ENCODE measurements at regions not wholly inside any gene's neighbourhood (a gene's known extent, or its start where the extent isn't known, plus 50 kb on each side); places are given as distances from the start of the nearest gene placed in this dataset.

DNA sequence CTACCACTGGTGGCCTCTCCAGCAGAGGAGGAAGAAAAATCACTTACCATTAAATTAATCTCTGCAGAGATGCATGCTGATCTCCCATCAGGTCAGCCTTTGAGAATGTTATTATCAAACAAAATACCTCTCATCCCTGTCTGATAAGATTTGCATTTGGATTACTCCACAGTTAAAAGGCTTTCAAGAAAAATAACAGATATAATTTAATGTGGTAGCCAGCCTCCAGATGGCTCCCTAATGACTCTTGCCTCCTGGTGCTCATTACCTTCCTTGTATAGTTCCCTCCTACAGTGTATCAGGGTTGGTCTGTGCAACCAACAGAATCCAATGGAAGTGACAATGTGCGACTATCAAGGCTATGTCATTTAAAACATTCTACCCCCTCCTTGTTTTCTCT, 63.6 kb upstream of the TNPO1 start:
- TF ChIP-seq SMC3 (IDR thresholded peaks at IDR 0.05; ENCODE audit: low read depth, low read length) (no peak), MAFK (IDR thresholded peaks at IDR 0.05; ENCODE audit: low read depth, low read length) (no peak), POLR2A (IDR thresholded peaks at IDR 0.05; ENCODE audit: low read depth, low read length) (no peak), CTCF (conservative IDR thresholded peaks at IDR 0.05; ENCODE audit: low read depth, low read length) (no peak), MAZ (IDR thresholded peaks at IDR 0.05; ENCODE audit: borderline replicate concordance, low read depth, low read length) (no peak), CEBPB (IDR thresholded peaks at IDR 0.05; ENCODE audit: low read depth, low read length) (no peak), RAD21 (IDR thresholded peaks at IDR 0.05; ENCODE audit: low read length) (no peak), RFX5 (IDR thresholded peaks at IDR 0.05; ENCODE audit: low read depth, low read length) (no peak)
- TF ChIP-seq, protein P1, sequence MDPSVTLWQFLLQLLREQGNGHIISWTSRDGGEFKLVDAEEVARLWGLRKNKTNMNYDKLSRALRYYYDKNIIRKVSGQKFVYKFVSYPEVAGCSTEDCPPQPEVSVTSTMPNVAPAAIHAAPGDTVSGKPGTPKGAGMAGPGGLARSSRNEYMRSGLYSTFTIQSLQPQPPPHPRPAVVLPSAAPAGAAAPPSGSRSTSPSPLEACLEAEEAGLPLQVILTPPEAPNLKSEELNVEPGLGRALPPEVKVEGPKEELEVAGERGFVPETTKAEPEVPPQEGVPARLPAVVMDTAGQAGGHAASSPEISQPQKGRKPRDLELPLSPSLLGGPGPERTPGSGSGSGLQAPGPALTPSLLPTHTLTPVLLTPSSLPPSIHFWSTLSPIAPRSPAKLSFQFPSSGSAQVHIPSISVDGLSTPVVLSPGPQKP (IDR thresholded peaks at IDR 0.05; ENCODE audit: borderline replicate concordance, low read depth, low read length) = no peak
- TF ChIP-seq, protein P2, sequence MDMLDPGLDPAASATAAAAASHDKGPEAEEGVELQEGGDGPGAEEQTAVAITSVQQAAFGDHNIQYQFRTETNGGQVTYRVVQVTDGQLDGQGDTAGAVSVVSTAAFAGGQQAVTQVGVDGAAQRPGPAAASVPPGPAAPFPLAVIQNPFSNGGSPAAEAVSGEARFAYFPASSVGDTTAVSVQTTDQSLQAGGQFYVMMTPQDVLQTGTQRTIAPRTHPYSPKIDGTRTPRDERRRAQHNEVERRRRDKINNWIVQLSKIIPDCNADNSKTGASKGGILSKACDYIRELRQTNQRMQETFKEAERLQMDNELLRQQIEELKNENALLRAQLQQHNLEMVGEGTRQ (IDR thresholded peaks at IDR 0.05; ENCODE audit: low read depth, low read length) = no peak
